T-cell (primary cell): ENCODE measurements at regions not wholly inside any gene's neighbourhood (a gene's known extent, or its start where the extent isn't known, plus 50 kb on each side); places are given as distances from the start of the nearest gene placed in this dataset.

ENCODE experiments used
- ATAC-seq, 4 experiments: fragments of 200-7000 bp in 3 of 4; fragments of 150-1000 bp in 1 of 4; cut with Tn5 transposase; replicated peaks in 1 of 4; 1 replicate in 3 of 4; 2 replicates in 1 of 4; pipeline ENCODE4 v1.10.0; 2021; ENCODE audit warnings: moderate library complexity in 3 of 4, mild to moderate bottlenecking in 2 of 4, moderate number of reproducible peaks in 1 of 4
- CTCF ChIA-PET, 2 donors: fragments of 300-600 bp; sonication (Branson Sonifier 250); formaldehyde crosslinking; loops; one replicate each; lab custom pipeline; 2022; ENCODE audit warnings: antibody characterized with exemption in 2 of 2; lab: Charles Lee
- POLR2A ChIA-PET, 2 donors: fragments of 300-600 bp; sonication (Branson Sonifier 250); formaldehyde crosslinking; loops; one replicate each; lab custom pipeline; 2022; ENCODE audit warnings: antibody characterized with exemption in 2 of 2; lab: Charles Lee
- DNase-seq, 35 experiments: peaks; one replicate each; pipeline versions ENCODE4 v3.0.0 to v3.0.0-alpha.2; 2013 to 2023
- H3K27ac ChIP-seq: one replicate; pipeline ENCODE4 v1.5.1; 2013; ENCODE audit warnings: low read length
- H3K27me3 ChIP-seq, 2 experiments: replicated peaks in 1 of 2; 1 replicate in 1 of 2; 2 replicates in 1 of 2; pipeline versions ENCODE4 v1.6.1 to v1.7.0; 2013; ENCODE audit warnings: low read length in 1 of 2, mixed read lengths in 1 of 2; ENCODE audit not compliant: control insufficient read depth in 2 of 2, insufficient read depth in 2 of 2; ENCODE audit errors: extremely low read depth in 1 of 2
- H3K36me3 ChIP-seq, 2 donors: 1 replicate in 1 of 2; 2 replicates in 1 of 2; pipeline versions ENCODE4 v1.6.1 to v1.7.0; 2013; ENCODE audit warnings: low read length in 1 of 2; ENCODE audit not compliant: control insufficient read depth in 2 of 2, insufficient read depth in 1 of 2; ENCODE audit errors: extremely low read depth in 1 of 2
- H3K4me1 ChIP-seq, 2 experiments: 1 replicate in 1 of 2; 2 replicates in 1 of 2; pipeline versions ENCODE4 v1.6.1 to v1.7.0; 2013; ENCODE audit warnings: low read length in 2 of 2, mixed read lengths in 1 of 2; ENCODE audit not compliant: insufficient read depth in 2 of 2, control insufficient read depth in 1 of 2; ENCODE audit errors: extremely low read depth in 1 of 2
- H3K4me3 ChIP-seq, 2 donors: 1 replicate in 1 of 2; 2 replicates in 1 of 2; pipeline versions ENCODE4 v1.5.1 to v1.7.0; 2013; ENCODE audit warnings: mild to moderate bottlenecking in 2 of 2, low read length in 1 of 2, moderate library complexity in 1 of 2; ENCODE audit not compliant: control insufficient read depth in 1 of 2; ENCODE audit errors: extremely low read depth in 1 of 2
- H3K9me3 ChIP-seq: 2 replicates; pipeline ENCODE4 v1.7.0; 2013
- H3K27ac Mint-ChIP-seq, 2 donors: one replicate each; pipeline ENCODE4 v1.8.0; 2020 to 2021; ENCODE audit warnings: mild to moderate bottlenecking in 2 of 2, mixed read lengths in 2 of 2
- H3K27me3 Mint-ChIP-seq, 2 donors: one replicate each; pipeline ENCODE4 v1.8.0; 2021 to 2022; ENCODE audit warnings: mixed read lengths in 2 of 2
- H3K36me3 Mint-ChIP-seq: one replicate; pipeline ENCODE4 v1.8.0; 2021; ENCODE audit warnings: mixed read lengths
- H3K4me1 Mint-ChIP-seq, 3 donors: one replicate each; pipeline ENCODE4 v1.8.0; 2020 to 2022; ENCODE audit warnings: mixed read lengths in 3 of 3, mild to moderate bottlenecking in 1 of 3
- H3K4me3 Mint-ChIP-seq, 3 donors: one replicate each; pipeline ENCODE4 v1.8.0; 2020 to 2022; ENCODE audit warnings: mild to moderate bottlenecking in 3 of 3, mixed read lengths in 3 of 3, moderate library complexity in 3 of 3
- H3K9me3 Mint-ChIP-seq, 3 donors: one replicate each; pipeline ENCODE4 v1.8.0; 2020 to 2022; ENCODE audit warnings: mixed read lengths in 3 of 3
- WGBS: methylation state at CpG from one replicate; pipeline ENCODE4 v1.1.5; 2013; ENCODE audit warnings: missing lambda C conversion rate; ENCODE audit not compliant: insufficient coverage; 5-methylcytosine and 5-hydroxymethylcytosine counted together

GRCh38 chr4:135804785-135805184 is 1603.2 kb upstream of the PABPC4L start:
- no peaks in the 10 kb centered on the region for H3K4me1 Mint-ChIP-seq
- no peaks in the 10 kb centered on the region for H3K4me1 ChIP-seq
- DNase-seq (no peak), ATAC-seq (no peak)
- no peaks in the 10 kb centered on the region for H3K9me3 ChIP-seq
- no peak overlapping the region for H3K4me3 ChIP-seq
- no peaks in the 10 kb centered on the region for H3K36me3 ChIP-seq
- no CpG with 5 or more reads among the region's 3 CpGs for WGBS
- H3K9me3 Mint-ChIP-seq: peaks cover 3 to 11% (median 10%) of the 10 kb centered on the region in 3 donors
- CTCF ChIA-PET: no interaction called here
- no peak overlapping the region for H3K4me3 Mint-ChIP-seq
- H3K27me3 Mint-ChIP-seq: no peaks in the 10 kb centered on the region
- POLR2A ChIA-PET: no interaction called here
- H3K27me3 ChIP-seq: no peaks in the 10 kb centered on the region
- no peaks in the 10 kb centered on the region for H3K36me3 Mint-ChIP-seq
- H3K27ac ChIP-seq: no peak overlapping the region
- no peak overlapping the region for H3K27ac Mint-ChIP-seq

DNA sequence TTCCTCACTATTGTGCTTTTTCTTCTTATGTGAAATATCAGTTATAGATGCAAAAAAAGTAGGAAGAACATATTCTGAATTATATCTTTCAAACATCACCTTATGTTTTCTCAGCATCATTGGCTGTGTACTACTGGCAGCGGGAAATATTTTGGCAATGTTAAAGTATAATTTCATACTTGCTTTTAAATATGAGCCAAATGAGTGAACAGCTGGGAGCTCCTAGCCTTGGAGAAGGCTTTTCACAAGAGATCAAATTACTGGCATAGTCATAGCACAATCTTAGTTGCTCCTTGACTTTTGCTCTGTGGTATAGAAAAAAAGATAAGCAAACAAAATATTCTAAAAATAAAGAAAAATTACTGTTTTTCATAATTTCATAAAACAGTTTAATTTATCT is 1575.8 kb upstream of the PABPC4L start:
- WGBS: no CpG with 5 or more reads among the region's 1 CpG
- H3K4me1 Mint-ChIP-seq: no peaks in the 10 kb centered on the region
- no peak for DNase-seq
- Histone ChIP-seq H3K4me3 (no peak overlapping the region), H3K27ac (no peak overlapping the region), H3K4me1 (no peaks in the 10 kb centered on the region), H3K36me3 (no peaks in the 10 kb centered on the region), H3K9me3 (no peaks in the 10 kb centered on the region), H3K27me3 (no peaks in the 10 kb centered on the region)
- no peaks in the 10 kb centered on the region for H3K36me3 Mint-ChIP-seq
- no peak overlapping the region for H3K27ac Mint-ChIP-seq
- ChIA-PET POLR2A (no interaction called here), CTCF (no interaction called here)
- no peak overlapping the region for H3K4me3 Mint-ChIP-seq
- peaks cover 3 to 16% (median 9%) of the 10 kb centered on the region in 3 donors for H3K9me3 Mint-ChIP-seq
- ATAC-seq: no peak
- no peaks in the 10 kb centered on the region for H3K27me3 Mint-ChIP-seq

GRCh38 chr4:135775909-135776308 is 1574.3 kb upstream of the PABPC4L start:
- no peak overlapping the region for H3K27ac ChIP-seq
- POLR2A ChIA-PET: no interaction called here
- H3K4me1 Mint-ChIP-seq: no peaks in the 10 kb centered on the region
- no peak overlapping the region for H3K4me3 Mint-ChIP-seq
- DNase-seq (no peak), ATAC-seq (no peak)
- no peaks in the 10 kb centered on the region for H3K9me3 ChIP-seq
- WGBS: no CpG with 5 or more reads among the region's 1 CpG
- H3K4me1 ChIP-seq: no peaks in the 10 kb centered on the region
- no peak overlapping the region for H3K4me3 ChIP-seq
- no peaks in the 10 kb centered on the region for H3K36me3 ChIP-seq
- H3K27me3 Mint-ChIP-seq: no peaks in the 10 kb centered on the region
- CTCF ChIA-PET: no interaction called here
- peaks cover 8 to 25% (median 12%) of the 10 kb centered on the region in 3 donors for H3K9me3 Mint-ChIP-seq
- no peaks in the 10 kb centered on the region for H3K36me3 Mint-ChIP-seq
- H3K27me3 ChIP-seq: no peaks in the 10 kb centered on the region
- H3K27ac Mint-ChIP-seq: no peak overlapping the region

DNA sequence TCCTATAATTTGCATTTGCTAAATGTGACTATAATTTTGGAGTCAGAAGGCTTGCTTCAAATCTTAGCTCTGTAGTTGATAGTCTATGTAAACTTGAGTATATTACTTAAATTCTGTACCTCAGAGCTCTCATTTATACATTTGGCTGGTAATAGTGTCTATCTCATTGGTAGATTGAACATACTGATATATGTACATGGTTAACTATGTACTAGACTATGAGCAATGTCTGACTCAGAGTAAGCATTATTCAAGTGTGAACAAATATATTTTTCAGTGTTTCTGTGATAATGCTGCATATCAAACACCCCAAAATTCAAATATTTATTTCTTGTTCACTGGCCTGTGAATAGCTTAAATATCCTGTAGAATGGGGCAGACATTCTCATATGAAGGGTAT is 1568.9 kb upstream of the PABPC4L start:
- ATAC-seq (no peak), DNase-seq (no peak)
- H3K4me3 ChIP-seq: no peak overlapping the region
- POLR2A ChIA-PET: no interaction called here
- no peaks in the 10 kb centered on the region for H3K36me3 Mint-ChIP-seq
- CTCF ChIA-PET: no interaction called here
- H3K4me1 ChIP-seq: no peaks in the 10 kb centered on the region
- H3K4me3 Mint-ChIP-seq: no peak overlapping the region
- H3K27me3 Mint-ChIP-seq: no peaks in the 10 kb centered on the region
- no peak overlapping the region for H3K27ac Mint-ChIP-seq
- no peaks in the 10 kb centered on the region for H3K36me3 ChIP-seq
- H3K27ac ChIP-seq: no peak overlapping the region
- no peaks in the 10 kb centered on the region for H3K27me3 ChIP-seq
- H3K9me3 ChIP-seq: no peaks in the 10 kb centered on the region
- H3K4me1 Mint-ChIP-seq: no peaks in the 10 kb centered on the region
- H3K9me3 Mint-ChIP-seq: peaks cover 8 to 27% (median 16%) of the 10 kb centered on the region in 3 donors

GRCh38 chr4:135744928-135745327 is 1543.3 kb upstream of the PABPC4L start:
- H3K27me3 Mint-ChIP-seq: no peaks in the 10 kb centered on the region

GRCh38 chr4:135741583-135741982 is 1540.0 kb upstream of the PABPC4L start:
- Mint-ChIP-seq H3K36me3 (no peaks in the 10 kb centered on the region), H3K27me3 (no peaks in the 10 kb centered on the region), H3K27ac (no peak overlapping the region), H3K9me3 (peaks cover 12 to 18% (median 16%) of the 10 kb centered on the region in 3 donors), H3K4me3 (no peak overlapping the region), H3K4me1 (no peaks in the 10 kb centered on the region)
- ATAC-seq (no peak), DNase-seq (no peak)
- Histone ChIP-seq H3K36me3 (no peaks in the 10 kb centered on the region), H3K4me1 (no peaks in the 10 kb centered on the region), H3K27ac (no peak overlapping the region), H3K9me3 (no peaks in the 10 kb centered on the region), H3K27me3 (no peaks in the 10 kb centered on the region), H3K4me3 (no peak overlapping the region)
- no CpG with 5 or more reads among the region's 5 CpGs for WGBS
- ChIA-PET POLR2A (no interaction called here), CTCF (no interaction called here)

More at GRCh38 chr4:135744928-135745327, 1543.3 kb upstream of the PABPC4L start:
- Histone ChIP-seq H3K36me3 (no peaks in the 10 kb centered on the region), H3K4me1 (no peaks in the 10 kb centered on the region), H3K27ac (no peak overlapping the region), H3K27me3 (no peaks in the 10 kb centered on the region), H3K4me3 (no peak overlapping the region), H3K9me3 (no peaks in the 10 kb centered on the region)
- H3K9me3 Mint-ChIP-seq: peaks cover 9 to 25% (median 12%) of the 10 kb centered on the region in 3 donors
- WGBS: no CpG with 5 or more reads among the region's 1 CpG
- ChIA-PET CTCF (interaction anchor here in 1 of 2 donors (0.7 kb wide), 1 partner anchor 80 kb away, joined by 3 read pairs; no protein-coding TSS in a partner anchor), POLR2A (no interaction called here)
- H3K27ac Mint-ChIP-seq: no peak overlapping the region
- ATAC-seq (no peak), DNase-seq (no peak)
- H3K4me1 Mint-ChIP-seq: no peaks in the 10 kb centered on the region
- H3K36me3 Mint-ChIP-seq: no peaks in the 10 kb centered on the region
- H3K4me3 Mint-ChIP-seq: no peak overlapping the region

GRCh38 chr4:135739354-135739753 is 1537.8 kb upstream of the PABPC4L start:
- H3K4me1 ChIP-seq: no peaks in the 10 kb centered on the region
- no peaks in the 10 kb centered on the region for H3K27me3 Mint-ChIP-seq
- no peaks in the 10 kb centered on the region for H3K36me3 ChIP-seq
- H3K4me3 Mint-ChIP-seq: no peak overlapping the region
- H3K9me3 ChIP-seq: no peaks in the 10 kb centered on the region
- H3K4me1 Mint-ChIP-seq: no peaks in the 10 kb centered on the region
- H3K4me3 ChIP-seq: no peak overlapping the region
- WGBS: no CpG with 5 or more reads among the region's 2 CpGs
- ATAC-seq: no peak
- no peak overlapping the region for H3K27ac ChIP-seq
- DNase-seq: no peak
- H3K9me3 Mint-ChIP-seq: peaks cover 8 to 12% (median 11%) of the 10 kb centered on the region in 3 donors
- H3K36me3 Mint-ChIP-seq: no peaks in the 10 kb centered on the region
- H3K27me3 ChIP-seq: no peaks in the 10 kb centered on the region
- no peak overlapping the region for H3K27ac Mint-ChIP-seq
- CTCF ChIA-PET: no interaction called here
- POLR2A ChIA-PET: no interaction called here
